Keratinocyte (primary cell): ENCODE measurements at regions not wholly inside any gene's neighbourhood (a gene's known extent, or its start where the extent isn't known, plus 50 kb on each side); places are given as distances from the start of the nearest gene placed in this dataset.

Source experiments
- DNase-seq: peaks from one replicate; pipeline ENCODE4 v3.0.0-alpha.2; 2011; ENCODE audit warnings: low read depth, missing footprints, low spot score
- FAIRE-seq: peaks from 2 replicates; lab custom pipeline; 2011; peaks lifted over from hg19 to GRCh38; lab: Jason Lieb, UNC
- H2AFZ ChIP-seq: 2 replicates; pipeline ENCODE4 v1.6.0; 2012; ENCODE audit warnings: low read length, control low read depth, inconsistent platforms; ENCODE audit not compliant: control insufficient read depth
- H3K27ac ChIP-seq: 2 replicates; pipeline ENCODE4 v1.5.1; 2011; ENCODE audit warnings: low read length; ENCODE audit not compliant: control insufficient read depth, insufficient read depth
- H3K27me3 ChIP-seq: 3 replicates; pipeline ENCODE4 v1.6.0; 2011; ENCODE audit warnings: low read length; ENCODE audit not compliant: control insufficient read depth, insufficient read depth; ENCODE audit errors: extremely low read depth
- H3K36me3 ChIP-seq, 2 experiments: 2 replicates in 1 of 2; 3 replicates in 1 of 2; pipeline ENCODE4 v1.5.1; 2011; ENCODE audit warnings: low read length in 2 of 2, mild to moderate bottlenecking in 1 of 2; ENCODE audit not compliant: control insufficient read depth in 2 of 2, insufficient read depth in 2 of 2; ENCODE audit errors: extremely low read depth in 1 of 2
- H3K4me1 ChIP-seq: 3 replicates; pipeline ENCODE4 v1.5.1; 2011; ENCODE audit warnings: low read length; ENCODE audit not compliant: control insufficient read depth, insufficient read depth; ENCODE audit errors: extremely low read depth
- H3K4me2 ChIP-seq: 3 replicates; pipeline ENCODE4 v1.6.0; 2011; ENCODE audit warnings: low read depth, low read length; ENCODE audit not compliant: control insufficient read depth, insufficient read depth; ENCODE audit errors: extremely low read depth
- H3K4me3 ChIP-seq, 3 experiments: fragments of 200-600 bp in 1 of 3; sonication (generic) in 1 of 3; 2 replicates in 2 of 3; 3 replicates in 1 of 3; pipeline ENCODE4 v1.5.1; 2011 to 2016; ENCODE audit warnings: low read length in 3 of 3, mild to moderate bottlenecking in 3 of 3, control low read depth in 2 of 3, inconsistent platforms in 1 of 3, low read depth in 1 of 3, mixed read lengths in 1 of 3, mixed run types in 1 of 3, moderate library complexity in 1 of 3; ENCODE audit not compliant: control insufficient read depth in 2 of 3, insufficient read depth in 2 of 3; ENCODE audit errors: extremely low read depth in 1 of 3
- H3K79me2 ChIP-seq: 2 replicates; pipeline ENCODE4 v1.6.0; 2012; ENCODE audit warnings: low read length; ENCODE audit not compliant: control insufficient read depth, insufficient read depth
- H3K9ac ChIP-seq: 3 replicates; pipeline ENCODE4 v1.6.0; 2011; ENCODE audit warnings: low read length; ENCODE audit not compliant: control insufficient read depth, insufficient read depth; ENCODE audit errors: extremely low read depth
- H3K9me1 ChIP-seq: 3 replicates; pipeline ENCODE4 v1.6.0; 2011; ENCODE audit warnings: low read length; ENCODE audit not compliant: control insufficient read depth, insufficient read depth; ENCODE audit errors: extremely low read depth
- H3K9me3 ChIP-seq: 2 replicates; pipeline ENCODE4 v1.5.1; 2012; ENCODE audit warnings: low read depth, low read length; ENCODE audit not compliant: control insufficient read depth
- H4K20me1 ChIP-seq: 3 replicates; pipeline ENCODE4 v1.6.0; 2011; ENCODE audit warnings: low read length; ENCODE audit not compliant: control insufficient read depth, insufficient read depth; ENCODE audit errors: extremely low read depth
- CTCF ChIP-seq, 3 experiments: IDR thresholded peaks in 1 of 3; conservative IDR thresholded peaks in 1 of 3; optimal IDR thresholded peaks in 1 of 3; 2 replicates in 2 of 3; 3 replicates in 1 of 3; pipeline versions ENCODE3 to v1.5.1; 2011; ENCODE audit warnings: low read length in 3 of 3, mild to moderate bottlenecking in 3 of 3, moderate library complexity in 2 of 3, control low read depth in 1 of 3, inconsistent platforms in 1 of 3; ENCODE audit not compliant: insufficient read depth in 2 of 3; ENCODE audit errors: extremely low read depth in 1 of 3
- EZH2 ChIP-seq: IDR thresholded peaks from one replicate; pipeline ENCODE4 v1.6.1; 2012; ENCODE audit warnings: inconsistent platforms, mild to moderate bottlenecking, low read length, moderate library complexity
- dilution Hi-C: fragments of 300-500 bp; cut with MboI; formaldehyde crosslinking; loops from one replicate; pipeline ENCODE4 v1.7.0; 2020; ENCODE audit warnings: low sequenced_read_pairs; ENCODE audit not compliant: extremely low pct_ligation_motif_present

- Histone ChIP-seq H3K4me3 (no peak overlapping the region), H3K79me2 (no peaks in the 10 kb centered on the region), H2AFZ (no peak overlapping the region), H3K9me1 (no peaks in the 10 kb centered on the region), H3K4me1 (no peaks in the 10 kb centered on the region), H3K4me2 (no peak overlapping the region), H3K9ac (no peak overlapping the region), H3K27me3 (no peaks in the 10 kb centered on the region), H3K27ac (no peak overlapping the region), H3K36me3 (no peaks in the 10 kb centered on the region), H3K9me3 (no peaks in the 10 kb centered on the region), H4K20me1 (no peaks in the 10 kb centered on the region)
- DNase-seq (no peak), FAIRE-seq (no peak)
- no peak for TF ChIP-seq EZH2
- no peak for TF ChIP-seq CTCF (optimal IDR thresholded peaks at IDR 0.05 in 1 of 3, IDR thresholded peaks at IDR 0.05 in 1 of 3, conservative IDR thresholded peaks at IDR 0.05 in 1 of 3; ENCODE audit: extremely low read depth in 1 of 3, insufficient read depth in 2 of 3, low read length in 3 of 3)
- dilution Hi-C loops, result no loop called here
These were observed 460.7 kb downstream of the IGSF11 start for GRCh38 chr3:118573912-118574311.

- Histone ChIP-seq H3K36me3 (no peaks in the 10 kb centered on the region), H3K9me1 (no peaks in the 10 kb centered on the region), H4K20me1 (no peaks in the 10 kb centered on the region), H3K27ac (no peak overlapping the region), H2AFZ (no peak overlapping the region), H3K9ac (no peak overlapping the region), H3K4me1 (no peaks in the 10 kb centered on the region), H3K4me2 (no peak overlapping the region), H3K9me3 (no peaks in the 10 kb centered on the region), H3K27me3 (no peaks in the 10 kb centered on the region), H3K79me2 (no peaks in the 10 kb centered on the region), H3K4me3 (no peak overlapping the region)
- dilution Hi-C loops, result no loop called here
- TF ChIP-seq CTCF (optimal IDR thresholded peaks at IDR 0.05 in 1 of 3, IDR thresholded peaks at IDR 0.05 in 1 of 3, conservative IDR thresholded peaks at IDR 0.05 in 1 of 3; ENCODE audit: extremely low read depth in 1 of 3, insufficient read depth in 2 of 3, low read length in 3 of 3) (no peak), EZH2 (no peak)
- DNase-seq (no peak), FAIRE-seq (no peak)
These were observed 457.4 kb downstream of the IGSF11 start for GRCh38 chr3:118577055-118577777.
